Activated CD4-positive, alpha-beta T cell treated with anti-CD3 and anti-CD28 coated beads, Interleukin-2, Interleukin-6, amounts not matched to agents 100 ng/mL and 50 ng/mL, durations not matched to agents 16 hours and 8 hours (primary cell): ENCODE measurements at regions not wholly inside any gene's neighbourhood (a gene's known extent, or its start where the extent isn't known, plus 50 kb on each side); places are given as distances from the start of the nearest gene placed in this dataset.

Source experiments
- DNase-seq: peaks from one replicate; pipeline ENCODE4 v3.0.0-alpha.2; 2020

GRCh38 chr16:86683441-86684194, 105.3 kb downstream of the FOXL1 start:
- no peak for DNase-seq

DNA sequence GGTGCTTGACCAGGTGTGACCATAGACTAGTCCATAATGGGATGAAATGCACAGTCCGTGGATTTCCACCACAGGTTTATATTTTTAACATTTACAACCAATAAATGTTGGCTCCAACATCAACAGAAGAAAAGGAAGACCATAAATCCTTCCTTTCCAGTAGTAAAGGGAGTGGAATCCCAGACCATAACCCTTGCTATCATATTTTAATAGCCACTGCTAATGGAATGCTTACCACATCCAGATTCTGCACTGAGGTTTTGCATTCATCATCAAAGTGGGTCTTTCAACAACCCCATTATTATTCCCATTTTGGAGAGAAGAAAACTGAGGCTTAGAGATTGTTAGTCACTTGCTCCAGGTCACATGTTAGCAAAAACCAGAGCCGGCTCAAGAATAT, 106.7 kb downstream of the FOXL1 start:
- no peak for DNase-seq

- no peak for DNase-seq
Measured at GRCh38 chr16:86690970-86691369, 112.6 kb downstream of the FOXL1 start.

GRCh38 chr16:86692426-86692825, 114.1 kb downstream of the FOXL1 start:
- DNase-seq, result no peak

GRCh38 chr16:86693033-86693432, 114.7 kb downstream of the FOXL1 start:
- no peak for DNase-seq

DNA sequence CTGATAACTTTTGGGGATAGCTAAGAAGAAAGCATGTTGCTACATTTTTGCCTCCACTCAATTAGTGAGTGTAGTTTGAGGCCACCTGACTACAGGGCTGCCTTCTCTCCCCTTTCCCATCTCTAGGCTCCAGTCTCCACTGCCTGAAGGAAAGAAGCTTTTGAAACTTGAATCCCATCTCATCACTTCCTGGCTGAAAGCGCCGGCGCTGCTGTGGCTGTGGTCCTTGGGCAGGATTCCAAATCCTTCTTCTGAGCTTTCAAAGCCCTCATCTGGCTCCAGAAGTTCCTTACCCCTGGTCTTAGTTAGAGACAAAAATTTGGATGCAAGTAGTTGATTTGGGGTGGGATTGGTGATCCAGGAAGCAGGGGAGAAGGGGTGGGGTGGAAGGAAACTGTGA, 119.4 kb downstream of the FOXL1 start:
- no peak for DNase-seq

GRCh38 chr16:86700046-86700945, 121.9 kb downstream of the FOXL1 start:
- no peak for DNase-seq

GRCh38 chr16:86701286-86701975, 123.1 kb downstream of the FOXL1 start:
- no peak for DNase-seq

GRCh38 chr16:86702824-86703588, 124.7 kb downstream of the FOXL1 start:
- no peak for DNase-seq

DNA sequence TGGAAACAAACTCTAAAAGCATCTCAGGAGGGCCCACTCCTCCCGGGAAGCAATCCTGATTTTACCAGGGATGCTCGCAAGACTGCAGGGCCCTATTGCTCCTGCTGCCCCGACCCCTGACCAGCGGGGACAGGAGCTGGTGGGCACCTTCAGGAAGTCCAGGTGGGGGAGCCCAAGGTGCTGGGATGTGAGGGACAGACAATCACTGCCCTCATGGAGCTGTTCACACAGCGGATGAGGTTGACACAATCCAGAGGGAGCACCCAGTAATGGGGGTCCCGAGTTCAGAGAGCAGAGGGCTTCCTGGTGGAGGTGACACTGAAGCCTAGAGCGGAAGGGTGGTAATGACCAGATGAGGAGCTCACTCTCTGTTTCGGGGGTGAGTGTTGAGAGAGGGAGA, 126.2 kb downstream of the FOXL1 start:
- DNase-seq, result no peak

- no peak for DNase-seq
Measured at GRCh38 chr16:86706726-86707125, 128.4 kb downstream of the FOXL1 start.

DNA sequence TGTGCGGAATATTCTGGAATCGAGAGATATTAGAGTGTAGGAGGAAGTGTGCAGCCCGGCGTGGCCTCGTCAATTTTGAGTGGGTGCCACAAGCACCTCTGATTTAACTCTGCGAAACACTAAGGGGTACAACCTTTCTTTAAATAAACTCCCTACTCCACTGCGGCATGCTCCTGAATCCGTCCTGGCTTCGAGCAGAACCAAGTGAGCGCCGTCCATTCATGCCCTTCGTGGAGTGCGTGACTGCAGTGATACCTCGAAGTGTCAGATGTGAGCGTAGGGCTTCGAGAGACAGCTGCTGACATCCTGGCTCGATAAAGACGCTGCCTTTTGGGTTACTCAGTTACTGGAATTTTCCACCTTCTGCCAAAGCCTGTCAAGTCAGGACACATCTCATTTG, 128.8 kb downstream of the FOXL1 start:
- DNase-seq, result no peak

GRCh38 chr16:86707581-86707980, 129.2 kb downstream of the FOXL1 start:
- no peak for DNase-seq

GRCh38 chr16:86708431-86708830, 130.1 kb downstream of the FOXL1 start:
- DNase-seq, result no peak

GRCh38 chr16:86709103-86709502, 130.8 kb downstream of the FOXL1 start:
- DNase-seq, result no peak

- DNase-seq, result no peak
Measured at GRCh38 chr16:86709902-86710601, 131.7 kb downstream of the FOXL1 start.

GRCh38 chr16:86710602-86710950, 132.2 kb downstream of the FOXL1 start:
- DNase-seq, result no peak

- no peak for DNase-seq
Measured at GRCh38 chr16:86712158-86713009, 134.0 kb downstream of the FOXL1 start.

- DNase-seq, result no peak
Measured at GRCh38 chr16:86713021-86713631, 134.8 kb downstream of the FOXL1 start.

GRCh38 chr16:86714166-86714565, 135.8 kb downstream of the FOXL1 start:
- DNase-seq, result no peak

DNA sequence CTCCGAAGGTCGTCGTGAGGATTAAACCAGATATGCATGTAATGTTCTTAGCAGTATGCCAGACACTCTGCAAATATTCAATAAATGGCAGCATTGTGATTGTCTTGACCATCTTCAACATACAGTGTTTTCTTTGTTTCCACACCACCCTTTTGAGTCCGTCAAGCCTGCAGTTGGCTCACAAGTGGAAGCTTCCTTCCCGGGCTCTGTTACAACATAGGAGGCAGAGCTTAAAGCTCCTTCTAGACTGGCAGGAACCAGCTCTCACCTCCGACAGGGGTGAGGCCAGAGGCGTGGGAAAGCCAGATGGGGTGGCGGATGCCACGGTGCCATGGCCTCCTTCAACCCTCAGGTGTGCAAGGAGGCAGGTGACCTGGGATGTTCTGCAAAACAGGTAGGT, 138.3 kb downstream of the FOXL1 start:
- no peak for DNase-seq
